Smooth muscle cell (in vitro differentiated cells): ENCODE measurements at regions not wholly inside any gene's neighbourhood (a gene's known extent, or its start where the extent isn't known, plus 50 kb on each side); places are given as distances from the start of the nearest gene placed in this dataset.
A peak's percentile ranks its signal among the peaks of the same experiment; 100 is the strongest.

Experiments used
- DNase-seq: peaks from one replicate; lab custom pipeline; 2025; ENCODE audit not compliant: unreplicated experiment; lab: John Stamatoyannopoulos, UW
- H2AFZ ChIP-seq: fragments of 200-600 bp; sonication (generic); 2 replicates; pipeline ENCODE4 v1.6.0; 2016; ENCODE audit warnings: antibody characterized with exemption, low read depth, mild to moderate bottlenecking
- H3F3A ChIP-seq: fragments of 200-600 bp; sonication (generic); 2 replicates; pipeline ENCODE4 v1.6.0; 2017; ENCODE audit warnings: antibody characterized with exemption, low read depth
- H3K27ac ChIP-seq: fragments of 200-600 bp; sonication (generic); 2 replicates; pipeline ENCODE4 v1.5.1; 2016; ENCODE audit warnings: low read depth, mild to moderate bottlenecking
- H3K27me3 ChIP-seq: fragments of 200-600 bp; sonication (generic); 2 replicates; pipeline ENCODE4 v1.6.1; 2016; ENCODE audit warnings: low read depth, mild to moderate bottlenecking
- H3K36me3 ChIP-seq: fragments of 200-600 bp; sonication (generic); 2 replicates; pipeline ENCODE4 v1.5.1; 2016; ENCODE audit warnings: low read depth
- H3K4me1 ChIP-seq: fragments of 200-600 bp; sonication (generic); 2 replicates; pipeline ENCODE4 v1.5.1; 2016; ENCODE audit warnings: low read depth
- H3K4me2 ChIP-seq: fragments of 200-600 bp; sonication (generic); 2 replicates; pipeline ENCODE4 v1.6.0; 2016; ENCODE audit warnings: mild to moderate bottlenecking
- H3K4me3 ChIP-seq: fragments of 200-600 bp; sonication (generic); 2 replicates; pipeline ENCODE4 v1.5.1; 2016; ENCODE audit warnings: mild to moderate bottlenecking
- H3K79me2 ChIP-seq: fragments of 200-600 bp; sonication (generic); 2 replicates; pipeline ENCODE4 v1.6.0; 2016; ENCODE audit warnings: low read depth, mild to moderate bottlenecking
- H3K9ac ChIP-seq: fragments of 200-600 bp; sonication (generic); 2 replicates; pipeline ENCODE4 v1.6.0; 2016; ENCODE audit warnings: low read depth
- H3K9me3 ChIP-seq: fragments of 200-600 bp; sonication (generic); replicated peaks from 2 replicates; pipeline ENCODE4 v1.5.1; 2016; ENCODE audit warnings: low read depth
- H4K20me1 ChIP-seq: fragments of 200-600 bp; sonication (generic); 2 replicates; pipeline ENCODE4 v1.6.0; 2016; ENCODE audit warnings: low read depth
- WGBS: methylation state at CpG from one replicate; pipeline ENCODE4 v1.1.7; 2016; ENCODE audit warnings: low lambda C conversion rate; 5-methylcytosine and 5-hydroxymethylcytosine counted together
- TF ChIP-seq, protein P1 (sequence below): fragments of 200-600 bp; sonication (generic); IDR thresholded peaks from 2 replicates; pipeline ENCODE4 v1.5.1; 2017; ENCODE audit warnings: borderline replicate concordance, mild to moderate bottlenecking, antibody characterized with exemption; ENCODE audit not compliant: insufficient read depth, poor library complexity, severe bottlenecking

DNA sequence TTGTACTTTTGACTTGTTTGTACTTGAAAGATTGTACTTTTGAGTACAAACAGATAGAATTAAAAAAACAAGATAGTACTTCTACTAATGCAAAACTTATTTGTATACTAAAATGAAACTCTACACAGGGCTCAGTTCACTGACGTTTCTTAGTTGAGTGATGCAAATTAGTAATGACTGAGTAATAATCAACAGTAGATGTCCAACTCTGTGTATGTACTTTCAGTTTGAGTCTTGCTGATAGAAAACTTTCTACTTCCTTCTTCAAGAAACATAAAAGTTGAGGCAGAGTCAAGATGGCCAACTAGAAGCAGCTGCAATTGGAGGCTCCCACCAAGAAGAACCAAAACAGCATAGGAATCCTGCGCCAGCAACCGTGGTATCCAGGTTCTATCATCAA, 585.0 kb downstream of the NR4A2 start:
- H3F3A ChIP-seq = no peaks in the 10 kb centered on the region
- 90% methylated on average over 3 of the region's 3 CpGs for WGBS

DNA sequence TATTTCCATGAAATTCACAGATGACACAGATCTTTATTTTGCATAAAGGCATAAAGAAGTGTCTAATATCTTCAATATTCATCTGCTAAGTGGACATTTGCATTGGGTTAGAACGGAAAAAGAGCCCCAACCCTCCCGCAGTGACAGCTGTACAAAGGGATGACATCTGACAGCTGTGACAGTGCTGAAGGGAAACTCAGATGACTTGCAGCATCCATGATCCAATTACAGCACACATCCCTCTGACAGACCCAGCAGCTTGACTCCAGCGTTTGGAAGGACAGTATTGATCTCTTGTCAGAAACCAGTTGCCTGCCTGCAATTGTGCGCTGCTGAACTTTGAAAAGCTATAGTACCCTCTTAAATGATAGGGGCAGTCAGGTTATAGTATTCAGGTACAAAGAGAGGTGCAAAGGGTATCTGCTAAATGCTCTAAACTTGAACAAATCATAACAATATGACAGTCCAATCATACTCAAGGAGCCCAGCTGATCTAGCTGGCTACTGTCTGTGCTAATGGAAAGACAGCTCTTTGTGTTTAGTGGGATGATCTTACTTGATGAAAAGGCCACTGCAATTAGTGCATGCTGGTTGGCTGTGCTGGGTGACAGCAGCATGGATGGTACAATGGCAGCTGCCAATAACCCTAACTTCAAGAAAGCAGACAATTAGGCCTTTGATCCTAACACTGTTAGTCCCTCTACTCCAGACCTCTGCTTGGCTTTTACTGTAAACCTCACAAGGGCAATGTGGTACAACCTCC, 599.2 kb downstream of the NR4A2 start:
- Histone ChIP-seq H4K20me1 (no peaks in the 10 kb centered on the region), H3K9ac (no peak overlapping the region), H3K4me2 (no peak overlapping the region), H3K27me3 (no peaks in the 10 kb centered on the region), H3K4me1 (peaks cover 9% of the 10 kb centered on the region), H3K27ac (no peak overlapping the region), H3K4me3 (no peak overlapping the region), H3K9me3 (no peaks in the 10 kb centered on the region), H3K79me2 (no peaks in the 10 kb centered on the region), H2AFZ (no peak overlapping the region), H3F3A (no peaks in the 10 kb centered on the region), H3K36me3 (no peaks in the 10 kb centered on the region)
- DNase-seq = no peak
- 73% methylated on average over 4 of the region's 4 CpGs for WGBS
- TF ChIP-seq, protein P1, sequence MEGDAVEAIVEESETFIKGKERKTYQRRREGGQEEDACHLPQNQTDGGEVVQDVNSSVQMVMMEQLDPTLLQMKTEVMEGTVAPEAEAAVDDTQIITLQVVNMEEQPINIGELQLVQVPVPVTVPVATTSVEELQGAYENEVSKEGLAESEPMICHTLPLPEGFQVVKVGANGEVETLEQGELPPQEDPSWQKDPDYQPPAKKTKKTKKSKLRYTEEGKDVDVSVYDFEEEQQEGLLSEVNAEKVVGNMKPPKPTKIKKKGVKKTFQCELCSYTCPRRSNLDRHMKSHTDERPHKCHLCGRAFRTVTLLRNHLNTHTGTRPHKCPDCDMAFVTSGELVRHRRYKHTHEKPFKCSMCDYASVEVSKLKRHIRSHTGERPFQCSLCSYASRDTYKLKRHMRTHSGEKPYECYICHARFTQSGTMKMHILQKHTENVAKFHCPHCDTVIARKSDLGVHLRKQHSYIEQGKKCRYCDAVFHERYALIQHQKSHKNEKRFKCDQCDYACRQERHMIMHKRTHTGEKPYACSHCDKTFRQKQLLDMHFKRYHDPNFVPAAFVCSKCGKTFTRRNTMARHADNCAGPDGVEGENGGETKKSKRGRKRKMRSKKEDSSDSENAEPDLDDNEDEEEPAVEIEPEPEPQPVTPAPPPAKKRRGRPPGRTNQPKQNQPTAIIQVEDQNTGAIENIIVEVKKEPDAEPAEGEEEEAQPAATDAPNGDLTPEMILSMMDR = no peak

More for the DNA sequence above, 585.0 kb downstream of the NR4A2 start:
- Histone ChIP-seq H2AFZ (no peak overlapping the region), H3K9ac (no peak overlapping the region), H4K20me1 (no peaks in the 10 kb centered on the region), H3K4me2 (no peak overlapping the region), H3K79me2 (no peaks in the 10 kb centered on the region), H3K27me3 (no peaks in the 10 kb centered on the region), H3K27ac (no peak overlapping the region), H3K4me3 (no peak overlapping the region), H3K4me1 (no peaks in the 10 kb centered on the region), H3K9me3 (no peaks in the 10 kb centered on the region), H3K36me3 (no peaks in the 10 kb centered on the region)
- TF ChIP-seq, protein P1 = no peak
- no peak for DNase-seq

DNA sequence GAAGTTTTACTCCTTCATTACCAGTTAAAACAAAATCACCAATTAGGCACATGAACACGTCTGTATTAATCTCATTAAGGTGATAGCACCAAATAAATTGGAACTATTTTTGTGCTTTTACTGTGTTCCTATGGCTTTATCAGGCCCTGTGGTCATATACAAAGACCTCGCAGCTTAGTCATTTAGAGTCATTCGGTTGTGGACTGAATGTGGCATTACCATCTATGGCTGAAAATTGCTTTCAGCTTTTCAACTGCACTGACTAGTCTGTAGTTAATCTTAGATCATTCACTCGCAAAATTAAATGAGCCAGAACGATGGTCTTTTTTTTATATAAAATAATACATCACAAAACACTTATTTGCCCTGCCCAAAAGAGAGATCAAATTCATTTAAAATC, 601.7 kb downstream of the NR4A2 start:
- Histone ChIP-seq H3K4me1 (peaks cover 9% of the 10 kb centered on the region), H2AFZ (no peak overlapping the region), H3K36me3 (no peaks in the 10 kb centered on the region), H3F3A (no peaks in the 10 kb centered on the region), H3K4me2 (peak overlapping the region; percentile 75), H3K9ac (no peak overlapping the region), H3K27ac (no peak overlapping the region), H4K20me1 (no peaks in the 10 kb centered on the region), H3K27me3 (no peaks in the 10 kb centered on the region), H3K4me3 (no peak overlapping the region), H3K79me2 (no peaks in the 10 kb centered on the region), H3K9me3 (no peaks in the 10 kb centered on the region)
- no peak for DNase-seq
- 25% methylated on average over 5 of the region's 5 CpGs for WGBS
- TF ChIP-seq, protein P1 = no peak

DNA sequence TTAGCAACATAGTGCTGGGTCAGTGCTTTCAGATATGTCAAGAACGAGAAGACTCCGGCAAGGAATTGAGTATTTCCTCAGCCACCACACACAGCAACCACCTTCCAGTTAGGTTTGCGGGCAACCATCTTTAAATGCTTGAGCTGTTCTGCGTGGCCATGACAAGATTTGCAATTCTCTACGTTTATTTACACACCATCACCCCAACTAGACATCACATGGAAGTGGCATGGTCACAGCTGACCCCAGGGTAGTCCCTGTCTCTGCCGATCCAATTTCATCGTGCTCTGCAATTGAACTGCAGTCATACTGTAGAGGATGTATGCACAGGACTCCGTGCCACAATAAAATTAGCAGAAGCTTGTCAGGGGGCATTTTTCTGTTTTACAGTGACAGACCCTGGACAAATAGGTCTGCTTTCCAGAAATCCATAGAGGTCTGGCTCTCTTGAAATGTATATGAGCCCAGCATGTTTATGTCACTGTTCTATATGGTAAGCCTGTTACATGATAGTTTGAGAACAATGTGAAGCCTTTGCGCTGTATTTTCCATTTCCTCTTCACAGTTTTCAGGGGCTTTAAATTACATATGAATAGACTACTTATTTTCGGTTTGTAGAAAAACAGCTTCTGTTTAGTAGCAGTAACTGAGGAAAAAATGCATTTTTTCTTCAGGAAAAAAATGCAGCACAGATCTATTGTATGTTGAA, 605.2 kb downstream of the NR4A2 start:
- DNase-seq = no peak
- Histone ChIP-seq H3K9ac (no peak overlapping the region), H3K27ac (no peak overlapping the region), H3K79me2 (no peaks in the 10 kb centered on the region), H3K4me2 (peak overlapping the region; percentile 55), H4K20me1 (no peaks in the 10 kb centered on the region), H3K9me3 (no peaks in the 10 kb centered on the region), H3K4me3 (peak overlapping the region; percentile 4), H2AFZ (peak overlapping the region; percentile 5), H3K4me1 (peaks cover 4% of the 10 kb centered on the region), H3K27me3 (no peaks in the 10 kb centered on the region), H3K36me3 (no peaks in the 10 kb centered on the region), H3F3A (no peaks in the 10 kb centered on the region)
- TF ChIP-seq, protein P1 = no peak
- WGBS = 30% methylated on average over 10 of the region's 10 CpGs
